Psoas muscle (tissue), 7 donors: ENCODE measurements at regions not wholly inside any gene's neighbourhood (a gene's known extent, or its start where the extent isn't known, plus 50 kb on each side); places are given as distances from the start of the nearest gene placed in this dataset.
"Not testable (repeated sequence)": the region's sequence is repeated elsewhere in the genome, so short reads cannot be mapped to it uniquely, and the experiment has no call there.

ENCODE experiments used
- ATAC-seq, 4 donors: fragments of 200-7000 bp; cut with Tn5 transposase; one replicate each; pipeline ENCODE4 v1.9.1; 2020; ENCODE audit warnings: moderate library complexity in 3 of 4, mild to moderate bottlenecking in 2 of 4
- DNase-seq, 2 donors: peaks; one replicate each; pipeline ENCODE4 v3.0.0-alpha.2; 2020
- H3K27ac ChIP-seq: fragments of 200-600 bp; one replicate; pipeline ENCODE4 v1.8.0; 2022
- H3K27me3 ChIP-seq, 3 donors: fragments of 200-600 bp in 1 of 3; one replicate each; pipeline versions ENCODE4 v1.6.1 to v1.8.0; 2013 to 2022; ENCODE audit warnings: low read length in 2 of 3, mild to moderate bottlenecking in 2 of 3, moderate library complexity in 1 of 3; ENCODE audit not compliant: insufficient read depth in 3 of 3
- H3K36me3 ChIP-seq, 2 donors: fragments of 200-600 bp in 1 of 2; one replicate each; pipeline versions ENCODE4 v1.6.1 to v1.8.0; 2013 to 2022; ENCODE audit warnings: low read depth in 1 of 2, mild to moderate bottlenecking in 1 of 2, moderate library complexity in 1 of 2; ENCODE audit not compliant: insufficient read depth in 1 of 2
- H3K4me1 ChIP-seq: fragments of 200-600 bp; one replicate; pipeline ENCODE4 v1.8.0; 2022
- H3K4me3 ChIP-seq: fragments of 200-600 bp; one replicate; pipeline ENCODE4 v1.8.0; 2022; ENCODE audit warnings: mild to moderate bottlenecking
- H3K9me3 ChIP-seq: fragments of 200-600 bp; one replicate; pipeline ENCODE4 v1.8.0; 2022
- CTCF ChIP-seq: fragments of 200-600 bp; IDR thresholded peaks from one replicate; pipeline ENCODE4 v1.8.0; 2022; ENCODE audit warnings: antibody characterized with exemption
- WGBS, 3 donors: extraction: QIAGEN DNeasy Blood & Tissue Kit; methylation state at CpG; one replicate each; pipeline versions ENCODE4 v1.1.6 to v1.1.7; 2013; 5-methylcytosine and 5-hydroxymethylcytosine counted together
- intact Hi-C, 2 donors: fragments of 100-400 bp; cut with DNase I; formaldehyde crosslinking; loops; one replicate each; pipeline versions ENCODE4 v1.11.0 to v1.14.2; 2022
- donor health status: healthy with polysubstance abuse.
- donor health status: DM: no; HTN: no; CAD: no; lungs with moderate emphysema.
- donor health status: Bipolar disorder and iron deficiency.
- donor health status: healthy.
- donor health status: DM: yes; HTN: yes; CAD: no.
- donor health status: DM: no; HTN: no; CAD: no.
- donor health status: DM: yes; HTN: yes; CAD: no.

DNA sequence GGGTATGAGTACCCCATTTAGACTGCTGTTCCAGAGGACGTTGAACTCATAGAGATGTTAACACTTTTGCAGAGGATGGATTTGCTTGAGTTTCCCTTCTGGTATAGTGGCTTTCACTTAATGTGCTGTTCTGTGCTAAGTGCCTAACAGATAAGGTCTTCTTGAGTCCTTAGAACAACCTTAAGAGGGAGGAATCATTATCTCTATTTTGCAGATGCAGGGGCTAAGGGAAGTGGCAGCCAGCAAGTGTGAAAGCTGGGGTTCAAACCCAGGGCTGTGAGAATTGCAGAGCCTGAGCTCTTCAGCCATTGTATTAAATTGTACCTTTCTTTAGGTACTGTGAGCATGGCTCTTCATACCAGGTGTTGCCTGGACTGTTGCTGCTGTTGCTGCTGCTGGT lies 122.1 kb upstream of the NRXN3 start:
- no peak overlapping the region for H3K27ac ChIP-seq
- no peaks in the 10 kb centered on the region for H3K36me3 ChIP-seq
- no peak overlapping the region for H3K4me3 ChIP-seq
- H3K4me1 ChIP-seq = no peaks in the 10 kb centered on the region
- WGBS, 3 donors = 42 to 44% (median 43%) methylated on average over 1 of the region's 1 CpG
- DNase-seq = no peak
- no peak for TF ChIP-seq CTCF
- ATAC-seq = no peak
- H3K27me3 ChIP-seq = no peaks in the 10 kb centered on the region
- peaks cover 4% of the 10 kb centered on the region for H3K9me3 ChIP-seq
- intact Hi-C loops = no loop called here

DNA sequence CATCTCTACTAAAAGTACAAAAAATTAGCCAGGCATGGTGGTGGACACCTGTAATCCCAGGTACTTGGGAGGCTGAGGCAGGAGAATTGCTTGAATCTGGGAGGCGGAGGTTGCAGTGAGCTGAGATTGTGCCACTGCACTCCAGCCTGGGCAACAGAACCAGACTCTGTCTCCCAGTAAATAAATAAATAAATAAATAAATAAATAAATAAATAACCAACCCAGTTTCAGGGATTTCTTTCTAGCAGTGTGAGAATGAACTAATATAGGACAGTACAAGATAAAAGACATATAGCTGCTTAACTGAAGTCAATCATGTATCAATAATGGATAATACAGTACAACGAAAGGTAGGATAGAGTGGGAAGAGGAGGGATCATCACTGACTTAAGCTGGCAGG lies 113.3 kb upstream of the NRXN3 start:
- H3K4me3 ChIP-seq, intact Hi-C loops, ATAC-seq, H3K4me1 ChIP-seq, DNase-seq, H3K27ac ChIP-seq, H3K27me3 ChIP-seq, H3K36me3 ChIP-seq, H3K9me3 ChIP-seq: not testable (repeated sequence)
- WGBS, 3 donors = 89 to 97% (median 95%) methylated on average over 2 of the region's 2 CpGs

- Histone ChIP-seq H3K4me3 (no peak overlapping the region), H3K36me3 (no peaks in the 10 kb centered on the region), H3K27me3 (no peaks in the 10 kb centered on the region), H3K4me1 (no peaks in the 10 kb centered on the region), H3K9me3 (no peaks in the 10 kb centered on the region), H3K27ac (no peak overlapping the region)
- TF ChIP-seq CTCF = no peak
- ATAC-seq = no peak
- WGBS, 3 donors = 40 to 52% (median 42%) methylated on average over 1 of the region's 1 CpG
- intact Hi-C loops = no loop called here
- no peak for DNase-seq
These were observed 99.8 kb upstream of the NRXN3 start for GRCh38 chr14:78070344-78070743.

- WGBS, 3 donors = 88 to 92% (median 91%) methylated on average over 3 of the region's 3 CpGs
These were observed 99.1 kb upstream of the NRXN3 start for GRCh38 chr14:78071016-78071549.

DNA sequence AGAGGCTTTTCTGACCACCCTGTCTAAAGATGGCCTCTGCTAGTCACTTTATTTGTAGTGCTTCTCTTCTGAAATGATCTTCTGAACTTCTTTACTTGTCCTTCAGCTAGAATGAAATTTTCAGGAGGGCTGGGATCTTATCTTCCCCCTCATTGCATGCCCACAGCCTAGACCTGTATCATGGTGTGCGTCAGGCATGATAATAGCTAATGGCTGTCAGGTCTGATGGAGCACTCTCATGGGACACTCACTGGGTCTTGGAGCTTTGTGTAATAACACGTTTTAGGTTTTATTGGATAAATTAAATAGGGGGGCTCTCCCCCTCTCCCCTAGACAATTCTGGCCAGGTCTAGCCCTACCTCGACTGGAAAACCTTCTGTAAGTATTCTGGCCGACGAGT lies 97.1 kb upstream of the NRXN3 start:
- H3K4me3 ChIP-seq = no peak overlapping the region
- no peaks in the 10 kb centered on the region for H3K36me3 ChIP-seq
- no peak overlapping the region for H3K27ac ChIP-seq
- no peaks in the 10 kb centered on the region for H3K9me3 ChIP-seq
- H3K27me3 ChIP-seq = no peaks in the 10 kb centered on the region
- WGBS, 3 donors = 80 to 87% (median 81%) methylated on average over 5 of the region's 5 CpGs
- ATAC-seq (no peak), DNase-seq (no peak)
- intact Hi-C loops = no loop called here
- no peak for TF ChIP-seq CTCF
- H3K4me1 ChIP-seq = no peaks in the 10 kb centered on the region

More at GRCh38 chr14:78071016-78071549, 99.1 kb upstream of the NRXN3 start:
- Histone ChIP-seq H3K27ac (no peak overlapping the region), H3K9me3 (no peaks in the 10 kb centered on the region), H3K4me1 (no peaks in the 10 kb centered on the region), H3K36me3 (no peaks in the 10 kb centered on the region), H3K4me3 (no peak overlapping the region), H3K27me3 (no peaks in the 10 kb centered on the region)
- ATAC-seq = no peak
- DNase-seq = no peak
- intact Hi-C loops = no loop called here
- no peak for TF ChIP-seq CTCF
